Stomach (tissue), 4 donors: ENCODE measurements at regions not wholly inside any gene's neighbourhood (a gene's known extent, or its start where the extent isn't known, plus 50 kb on each side); places are given as distances from the start of the nearest gene placed in this dataset.

ENCODE experiments used
- CTCF ChIP-seq, 7 experiments: fragments of 450-650 bp in 4 of 7; fragments of 200-600 bp in 3 of 7; sonication (generic) in 3 of 7; IDR thresholded peaks; one replicate each; pipeline ENCODE4 v1.5.1; 2016 to 2019; ENCODE audit warnings: antibody characterized with exemption in 7 of 7, control low read depth in 2 of 7, mild to moderate bottlenecking in 1 of 7
- EP300 ChIP-seq: sonication (generic); formaldehyde crosslinking; IDR thresholded peaks from one replicate; pipeline ENCODE4 v1.6.1; 2017; ENCODE audit warnings: antibody characterized with exemption
- POLR2A ChIP-seq, 4 donors: fragments of 450-650 bp; IDR thresholded peaks; one replicate each; pipeline ENCODE4 v1.6.1; 2016; ENCODE audit warnings: antibody characterized with exemption in 4 of 4, control low read depth in 2 of 4, mild to moderate bottlenecking in 1 of 4, moderate library complexity in 1 of 4

- TF ChIP-seq CTCF (IDR thresholded peaks at IDR 0.05) (no peak), POLR2A (IDR thresholded peaks at IDR 0.05) (no peak), EP300 (no peak)
Observed at GRCh38 chr1:55456971-55457370, 241.8 kb upstream of the USP24 start.
